Hepatocyte (in vitro differentiated cells): ENCODE measurements at regions not wholly inside any gene's neighbourhood (a gene's known extent, or its start where the extent isn't known, plus 50 kb on each side); places are given as distances from the start of the nearest gene placed in this dataset.

ENCODE experiments used
- CTCF ChIP-seq: fragments of 200-600 bp; sonication (generic); IDR thresholded peaks from 2 replicates; pipeline ENCODE4 v1.5.1; 2016; ENCODE audit warnings: antibody characterized with exemption, mild to moderate bottlenecking; ENCODE audit not compliant: poor library complexity
- EZH2 ChIP-seq: fragments of 200-600 bp; sonication (generic); IDR thresholded peaks from 2 replicates; pipeline ENCODE4 v1.6.1; 2016; ENCODE audit warnings: antibody characterized with exemption, mild to moderate bottlenecking, borderline replicate concordance

- TF ChIP-seq EZH2 (no peak), CTCF (no peak)
These were observed 206.5 kb upstream of the AJAP1 start for GRCh38 chr1:4447778-4448420.
